Superior temporal gyrus (tissue), 1 donor: ENCODE measurements at regions not wholly inside any gene's neighbourhood (a gene's known extent, or its start where the extent isn't known, plus 50 kb on each side); places are given as distances from the start of the nearest gene placed in this dataset.
"Not testable (repeated sequence)": the region's sequence is repeated elsewhere in the genome, so short reads cannot be mapped to it uniquely, and the experiment has no call there.

Experiments
- DNase-seq: peaks from one replicate; pipeline ENCODE4 v3.0.0-alpha.2; 2016; ENCODE audit errors: extremely low spot score

GRCh38 chr5:93359296-93359959 is 221.6 kb downstream of the NR2F1-AS1 start:
- DNase-seq: no peak

GRCh38 chr5:93358176-93358575 is 222.8 kb downstream of the NR2F1-AS1 start:
- no peak for DNase-seq

- no peak for DNase-seq
Observed at GRCh38 chr5:93357686-93358085, 223.3 kb downstream of the NR2F1-AS1 start.

GRCh38 chr5:93355691-93356090 is 225.3 kb downstream of the NR2F1-AS1 start:
- DNase-seq: no peak

- no peak for DNase-seq
Observed at GRCh38 chr5:93352186-93352585, 228.8 kb downstream of the NR2F1-AS1 start.

GRCh38 chr5:93349613-93350012 is 231.4 kb downstream of the NR2F1-AS1 start:
- DNase-seq: no peak

- no peak for DNase-seq
Observed at GRCh38 chr5:93348231-93348630, 232.8 kb downstream of the NR2F1-AS1 start.

GRCh38 chr5:93346850-93347249 is 234.2 kb downstream of the NR2F1-AS1 start:
- DNase-seq: not testable (repeated sequence)

- DNase-seq: no peak
Observed at GRCh38 chr5:93346301-93346700, 234.7 kb downstream of the NR2F1-AS1 start.

GRCh38 chr5:93343570-93343969 is 237.4 kb downstream of the NR2F1-AS1 start:
- DNase-seq: no peak

GRCh38 chr5:93342563-93343061 is 238.4 kb downstream of the NR2F1-AS1 start:
- peak; percentile 50 for DNase-seq

GRCh38 chr5:93340881-93341280 is 240.1 kb downstream of the NR2F1-AS1 start:
- DNase-seq: no peak

GRCh38 chr5:93337138-93337537 is 243.9 kb downstream of the NR2F1-AS1 start:
- no peak for DNase-seq

GRCh38 chr5:93336330-93337110 is 244.5 kb downstream of the NR2F1-AS1 start:
- no peak for DNase-seq

GRCh38 chr5:93331863-93332262 is 249.2 kb downstream of the NR2F1-AS1 start:
- peak; percentile 62 for DNase-seq

- DNase-seq: no peak
Observed at GRCh38 chr5:93331241-93331640, 249.8 kb downstream of the NR2F1-AS1 start.

GRCh38 chr5:93330506-93330905 is 250.5 kb downstream of the NR2F1-AS1 start:
- no peak for DNase-seq

GRCh38 chr5:93329756-93330155 is 251.3 kb downstream of the NR2F1-AS1 start:
- DNase-seq: no peak

- DNase-seq: no peak
Observed at GRCh38 chr5:93328833-93329232, 252.2 kb downstream of the NR2F1-AS1 start.

- DNase-seq: no peak
Observed at GRCh38 chr5:93327605-93328004, 253.4 kb downstream of the NR2F1-AS1 start.

GRCh38 chr5:93325946-93326345 is 255.1 kb downstream of the NR2F1-AS1 start:
- DNase-seq: no peak

GRCh38 chr5:93322974-93323860 is 257.8 kb downstream of the NR2F1-AS1 start:
- no peak for DNase-seq
